NCI-H2107 treated with DMSO at 0.1 percent for 48 hours (cell line): ENCODE measurements at regions not wholly inside any gene's neighbourhood (a gene's known extent, or its start where the extent isn't known, plus 50 kb on each side); places are given as distances from the start of the nearest gene placed in this dataset.

Experiments used
- DNase-seq: peaks from one replicate; lab custom pipeline; 2025; ENCODE audit not compliant: unreplicated experiment; lab: John Stamatoyannopoulos, UW

GRCh38 chr1:104787866-104788510 is 1038.3 kb downstream of the AMY1C start:
- no peak for DNase-seq

DNA sequence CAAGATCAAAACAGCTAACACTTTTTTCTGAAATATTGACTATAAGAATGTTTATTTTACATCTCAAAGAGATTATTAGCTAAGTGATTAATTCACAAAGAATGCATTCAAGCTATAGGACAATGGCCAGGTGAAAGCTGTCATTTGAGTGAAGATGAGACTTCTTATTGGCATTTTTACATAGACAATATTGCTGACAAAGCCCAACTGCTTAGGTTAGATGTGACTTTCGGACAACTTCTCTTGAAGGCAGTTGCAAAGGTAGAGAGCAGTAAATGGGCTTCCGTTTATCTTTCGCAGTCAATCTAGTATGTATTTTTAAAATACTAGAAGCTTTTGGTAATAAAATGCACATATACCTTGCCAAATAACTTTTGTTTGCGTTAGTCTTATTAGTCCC is 1041.3 kb downstream of the AMY1C start:
- DNase-seq, result no peak

DNA sequence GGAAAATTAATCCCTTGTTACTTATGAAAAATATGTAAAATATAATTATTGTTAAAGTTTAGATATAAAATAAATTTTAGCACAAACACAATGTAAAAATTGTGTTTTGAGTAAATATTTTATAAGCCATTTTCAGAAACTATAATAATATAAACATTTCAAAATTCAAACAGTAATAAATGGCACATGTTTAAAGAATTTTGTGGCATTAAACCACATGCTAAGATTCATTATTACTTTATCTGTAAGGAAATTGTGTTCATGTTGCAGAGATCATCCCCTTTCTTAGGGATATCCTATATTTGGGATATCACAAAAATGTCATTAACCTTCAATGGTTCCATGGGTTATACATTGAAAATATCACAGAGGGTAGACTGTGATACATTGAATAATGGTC is 1044.3 kb downstream of the AMY1C start:
- DNase-seq, result no peak

- DNase-seq, result no peak
Observed at GRCh38 chr1:104795931-104796330, 1046.2 kb downstream of the AMY1C start.

- DNase-seq, result no peak
Observed at GRCh38 chr1:104797982-104798381, 1048.3 kb downstream of the AMY1C start.

DNA sequence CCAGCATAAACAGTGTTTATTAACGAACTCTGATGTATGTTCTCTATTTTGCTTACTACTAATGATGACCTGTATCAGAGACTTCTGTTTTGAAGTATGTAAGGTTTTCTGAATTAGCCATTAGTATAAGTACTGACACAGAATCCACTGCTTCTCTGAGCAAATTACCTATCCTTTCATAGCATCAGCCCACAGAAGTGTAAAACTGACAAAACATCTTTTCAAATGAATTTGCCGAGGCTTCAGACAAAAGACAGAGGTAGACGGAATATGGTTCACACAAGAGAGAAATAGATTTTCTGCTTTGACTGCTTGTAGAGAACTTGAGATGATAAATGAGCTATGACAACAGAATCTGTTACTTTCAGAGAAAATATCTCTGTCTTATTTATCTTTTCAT is 1051.6 kb downstream of the AMY1C start:
- DNase-seq, result no peak

DNA sequence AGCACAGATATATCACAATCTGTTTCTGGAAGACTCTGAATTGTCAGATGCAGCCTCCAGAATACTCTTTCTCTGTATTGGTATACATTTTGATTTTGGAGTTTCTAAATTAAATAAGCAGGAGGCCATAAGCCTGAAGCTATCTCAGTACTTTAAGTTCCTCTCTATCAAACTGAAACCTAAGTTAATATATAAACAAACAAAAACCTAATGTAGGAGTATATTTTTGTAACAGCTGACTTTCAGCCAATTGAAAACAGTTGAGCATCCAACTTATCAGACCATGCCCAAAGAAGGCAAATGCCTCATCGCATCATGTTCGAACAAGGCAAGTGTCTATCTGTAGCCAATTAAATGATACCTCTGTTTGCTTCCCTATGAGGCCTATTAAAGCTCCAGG is 1054.4 kb downstream of the AMY1C start:
- DNase-seq, result no peak

- no peak for DNase-seq
Observed at GRCh38 chr1:104807590-104807989, 1057.9 kb downstream of the AMY1C start.

DNA sequence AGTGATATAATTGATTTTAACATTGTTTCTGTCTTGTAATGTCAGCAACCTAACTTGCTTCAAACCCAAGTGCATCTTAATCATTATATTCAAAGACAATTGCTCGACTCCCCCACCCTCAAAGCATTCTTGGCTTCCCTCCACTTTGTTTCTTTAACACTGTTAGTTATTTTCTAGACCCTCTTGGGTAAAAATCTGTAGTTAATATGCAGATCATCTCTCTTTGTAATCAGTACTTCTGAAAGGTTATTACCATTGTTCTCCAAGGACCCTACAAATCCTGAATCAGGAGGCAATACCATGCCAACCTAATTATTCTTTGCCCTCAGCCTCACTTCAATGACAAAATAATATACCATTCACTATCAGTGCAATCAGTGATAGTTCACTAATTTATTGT is 1075.7 kb downstream of the AMY1C start:
- DNase-seq, result no peak

GRCh38 chr1:104830534-104830933 is 1080.8 kb downstream of the AMY1C start:
- no peak for DNase-seq

DNA sequence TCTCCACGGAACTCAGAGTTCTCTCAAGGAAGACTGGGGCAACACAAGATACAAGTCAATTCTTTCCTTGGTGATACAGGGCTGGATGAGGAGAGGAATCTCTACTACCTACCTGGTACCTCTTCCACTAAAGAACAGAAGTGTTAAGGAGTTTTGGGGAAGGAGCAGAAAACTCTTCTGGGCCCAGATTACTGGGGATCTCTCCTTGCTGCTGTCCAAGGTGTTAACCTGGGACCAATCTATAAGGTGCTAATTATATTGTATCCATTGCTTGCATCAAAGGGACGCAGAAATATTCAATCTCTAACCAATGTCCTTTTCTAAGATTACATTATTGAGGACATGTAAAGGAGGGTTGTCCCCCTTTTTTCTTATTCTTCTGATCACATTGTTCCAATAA is 1102.5 kb downstream of the AMY1C start:
- no peak for DNase-seq

DNA sequence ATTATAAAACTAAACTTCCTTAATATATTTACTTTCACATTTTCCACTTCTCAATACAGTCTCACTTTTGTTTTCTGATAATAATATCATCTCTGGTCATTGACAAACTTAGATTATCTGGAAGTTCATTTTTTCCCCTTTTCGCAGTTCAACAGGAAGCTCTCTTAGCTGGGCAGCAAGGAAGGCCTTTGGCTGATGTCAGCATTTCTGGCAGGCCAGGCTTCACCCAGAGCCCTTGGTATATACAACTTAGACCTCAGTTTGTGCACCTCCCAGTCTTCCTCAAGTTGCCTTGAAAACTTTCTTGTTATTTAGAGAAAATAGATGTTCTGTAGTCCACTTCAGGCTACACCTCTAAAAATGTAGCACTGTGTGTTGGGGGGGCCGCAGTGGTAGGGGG is 1103.6 kb downstream of the AMY1C start:
- DNase-seq, result no peak

GRCh38 chr1:104854529-104854928 is 1104.8 kb downstream of the AMY1C start:
- no peak for DNase-seq

DNA sequence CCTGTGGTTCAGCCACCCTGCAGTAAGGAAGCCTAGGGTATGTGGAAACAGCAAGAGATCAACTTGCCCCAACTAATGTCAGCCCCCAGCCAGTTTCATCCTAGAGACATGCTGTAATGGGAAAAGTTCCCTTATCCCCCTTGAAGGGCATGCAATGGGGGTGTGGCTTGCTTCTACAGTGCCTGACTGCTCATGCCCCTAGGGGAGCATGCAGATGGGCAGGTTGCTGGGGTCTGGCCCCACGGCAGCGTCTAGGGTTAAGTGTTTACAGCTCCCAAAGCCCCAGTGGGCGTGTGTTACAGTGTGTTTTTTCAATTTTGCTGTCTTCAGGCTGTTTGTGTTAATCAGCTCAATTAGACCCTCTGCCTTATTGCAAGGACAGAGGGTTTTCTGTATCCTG is 1105.9 kb downstream of the AMY1C start:
- no peak for DNase-seq

GRCh38 chr1:104856091-104856490 is 1106.4 kb downstream of the AMY1C start:
- no peak for DNase-seq

DNA sequence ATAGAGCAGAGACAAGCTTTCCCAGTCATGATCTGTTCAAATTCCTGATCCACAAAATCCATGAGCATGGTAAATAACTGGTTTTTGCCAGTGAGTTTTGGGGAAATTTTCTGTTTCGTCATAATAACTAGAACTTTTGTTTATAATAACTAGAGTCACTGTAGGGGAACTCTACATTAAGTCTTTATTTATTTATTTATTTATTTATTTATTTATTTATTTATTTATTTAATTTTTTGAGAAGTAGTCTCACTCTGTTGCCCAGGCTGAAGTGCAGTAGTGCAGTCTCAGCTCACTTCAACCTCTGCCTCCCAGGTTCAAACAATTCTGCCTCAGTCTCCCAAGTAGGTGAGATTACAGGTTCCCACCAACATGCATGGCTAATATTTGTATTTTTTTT is 1106.8 kb downstream of the AMY1C start:
- no peak for DNase-seq

DNA sequence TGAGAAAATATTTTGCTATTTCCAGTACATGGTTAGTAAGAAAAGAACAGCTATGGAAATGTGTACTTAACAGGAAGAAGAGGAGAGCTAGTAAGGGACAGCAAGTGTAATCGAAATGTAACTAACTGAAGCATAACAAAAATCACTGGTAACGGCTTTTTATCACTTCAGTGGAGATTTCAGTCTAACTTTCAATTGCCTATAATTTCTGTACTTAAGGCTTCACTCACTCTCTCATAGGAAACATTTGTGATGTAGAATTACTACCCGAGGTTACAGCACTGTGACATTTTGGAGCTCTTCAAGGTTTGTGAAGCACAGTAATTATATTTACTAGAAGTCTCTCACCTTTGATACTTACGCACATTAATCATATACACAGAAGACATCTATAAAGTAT is 1119.1 kb downstream of the AMY1C start:
- DNase-seq, result no peak

DNA sequence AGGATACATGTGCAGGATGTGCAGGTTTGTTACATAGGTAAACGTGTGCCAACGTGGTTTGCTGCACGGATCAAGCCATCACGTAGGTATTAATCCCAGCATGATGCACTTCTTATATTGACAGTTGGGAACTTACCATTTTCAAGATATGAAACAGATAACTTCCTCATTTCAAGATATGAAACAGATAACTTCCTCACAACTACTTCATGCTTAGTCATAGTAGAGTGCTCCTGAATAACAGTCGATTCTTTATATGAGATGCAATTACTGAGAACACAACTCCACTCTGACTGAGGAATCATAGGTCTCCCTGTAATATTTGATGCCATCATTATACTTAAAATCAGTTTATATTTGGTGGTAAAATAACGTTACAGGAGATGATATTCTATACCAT is 1124.3 kb downstream of the AMY1C start:
- DNase-seq, result no peak

- DNase-seq, result no peak
Observed at GRCh38 chr1:104878203-104878909, 1128.7 kb downstream of the AMY1C start.

- no peak for DNase-seq
Observed at GRCh38 chr1:104884939-104885338, 1135.2 kb downstream of the AMY1C start.

DNA sequence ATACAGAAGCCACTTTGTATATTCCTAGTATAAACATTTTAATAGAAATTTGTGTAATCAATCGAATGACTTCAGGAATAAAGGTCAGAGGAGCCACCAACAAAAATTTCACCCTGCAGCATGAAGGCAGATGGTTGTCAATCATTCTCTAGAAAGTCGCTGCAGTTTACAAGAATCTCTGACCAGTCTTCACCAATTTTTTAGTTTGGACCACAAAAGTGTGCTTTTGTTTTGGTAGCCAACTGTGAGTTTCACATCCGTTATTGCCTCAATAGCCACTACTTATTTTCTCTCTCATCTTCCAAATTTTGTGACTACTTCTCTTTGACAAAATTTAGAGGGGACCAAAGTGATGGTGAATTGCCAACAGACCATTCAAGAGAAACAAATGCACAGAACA is 1155.6 kb downstream of the AMY1C start:
- DNase-seq, result no peak

- no peak for DNase-seq
Observed at GRCh38 chr1:104906141-104906540, 1156.4 kb downstream of the AMY1C start.

GRCh38 chr1:104919188-104919587 is 1169.5 kb downstream of the AMY1C start:
- DNase-seq, result no peak
